HG03342 (cell line): ENCODE measurements at regions not wholly inside any gene's neighbourhood (a gene's known extent, or its start where the extent isn't known, plus 50 kb on each side); places are given as distances from the start of the nearest gene placed in this dataset.
"Not testable (repeated sequence)": the region's sequence is repeated elsewhere in the genome, so short reads cannot be mapped to it uniquely, and the experiment has no call there.

Source experiments
- ATAC-seq: cut with Tn5 transposase; IDR thresholded peaks from one replicate; pipeline ENCODE4 v1.9.1; 2021; ENCODE audit warnings: mild to moderate bottlenecking, moderate library complexity; ENCODE audit not compliant: unreplicated experiment

DNA sequence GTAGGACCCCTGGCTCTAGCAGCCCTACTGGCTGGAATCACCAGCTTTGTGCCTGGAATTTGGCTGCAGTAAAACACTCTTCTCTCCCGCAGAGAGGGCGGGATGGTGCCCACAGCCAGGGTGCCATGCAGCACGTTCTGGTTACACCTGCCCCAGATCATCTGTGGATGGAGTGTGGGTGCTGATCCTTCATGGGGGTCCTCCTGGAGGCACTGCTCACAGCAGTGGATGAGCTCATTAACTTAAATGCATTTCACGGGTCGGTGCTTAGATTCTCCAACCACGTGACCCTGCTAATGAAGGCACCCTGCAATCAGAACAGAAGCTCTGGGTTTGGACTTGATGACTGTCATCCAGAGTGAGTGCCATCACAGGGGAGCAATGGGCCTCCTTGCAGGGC is 138.6 kb upstream of the AFDN start:
- no peak for ATAC-seq

GRCh38 chr6:167689278-167689677 is 137.4 kb upstream of the AFDN start:
- no peak for ATAC-seq

GRCh38 chr6:167689751-167690150 is 137.0 kb upstream of the AFDN start:
- no peak for ATAC-seq

- ATAC-seq, result not testable (repeated sequence)
Observed at GRCh38 chr6:167690167-167690922, 136.4 kb upstream of the AFDN start.

DNA sequence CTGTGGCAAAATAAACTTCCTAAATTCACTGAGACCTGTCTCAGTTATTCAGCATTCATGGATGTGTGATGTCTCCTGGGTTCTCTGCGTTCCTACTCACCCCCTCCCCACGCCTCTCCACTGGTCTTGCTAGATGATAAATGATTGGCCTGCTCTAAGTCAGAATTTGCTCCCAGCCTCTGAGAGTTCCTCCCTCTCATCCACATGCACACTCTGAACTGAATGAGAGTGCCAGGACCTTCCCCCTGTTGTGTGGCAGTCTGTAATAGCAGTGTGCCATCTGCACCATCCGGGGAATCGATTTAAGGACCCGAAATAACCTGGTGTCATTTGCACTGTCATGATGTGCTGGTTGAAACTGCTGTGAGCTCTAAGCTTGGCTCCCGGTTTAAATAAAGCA is 135.8 kb upstream of the AFDN start:
- ATAC-seq, result no peak

DNA sequence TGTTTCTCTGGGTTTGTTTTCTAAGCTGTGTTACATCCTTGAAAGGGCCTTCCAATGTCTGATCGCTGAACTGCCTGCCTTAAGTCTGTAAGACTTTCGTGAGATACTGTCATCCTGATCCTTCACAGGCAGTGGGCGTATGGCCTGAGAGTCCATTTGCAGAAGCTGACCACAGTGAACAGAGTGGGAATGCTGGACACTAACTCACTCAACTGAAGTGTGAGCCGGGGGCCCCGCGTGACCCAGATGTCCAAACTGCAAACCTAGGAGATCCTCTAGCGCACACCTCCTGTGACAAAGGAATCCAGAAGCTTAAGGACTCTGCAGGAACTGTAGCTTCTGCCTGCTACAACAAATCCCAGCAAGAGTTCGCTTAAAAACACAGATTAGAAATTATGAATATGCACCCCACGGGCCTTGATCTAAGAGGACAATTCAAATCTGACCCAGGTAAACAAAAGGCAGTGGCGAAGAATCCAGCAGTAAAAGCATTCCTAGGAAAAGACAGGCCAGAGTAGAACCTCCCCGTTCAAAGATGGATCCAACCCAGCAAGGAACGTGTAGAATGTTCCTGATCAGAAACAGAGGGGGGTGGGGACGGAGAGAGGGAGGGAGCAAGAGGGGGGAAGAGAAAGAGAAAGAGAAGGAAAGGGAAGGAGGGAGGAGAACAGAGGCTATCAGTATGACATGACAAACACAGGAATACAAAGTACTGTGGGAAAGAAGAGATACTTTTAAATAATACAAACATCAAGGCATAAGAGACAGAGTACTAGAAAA is 135.0 kb upstream of the AFDN start:
- no peak for ATAC-seq

DNA sequence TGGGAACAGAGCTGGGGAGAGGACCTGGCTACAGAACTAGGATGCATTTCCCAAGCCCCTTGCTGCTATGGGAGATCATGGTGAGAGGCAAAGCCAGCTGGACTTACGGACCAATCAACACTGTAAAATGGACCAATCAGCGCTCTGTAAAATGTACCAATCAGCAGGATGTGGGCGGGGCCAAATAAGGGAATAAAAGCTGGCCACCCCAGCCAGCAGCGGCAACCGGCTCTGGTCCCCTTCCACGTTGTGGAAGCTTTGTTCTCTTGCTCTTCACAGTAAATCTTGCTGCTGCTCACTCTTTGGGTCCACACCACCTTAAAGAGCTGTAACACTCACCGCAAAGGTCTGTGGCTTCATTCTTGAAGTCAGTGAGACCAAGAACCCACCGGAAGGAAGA is 133.2 kb upstream of the AFDN start:
- ATAC-seq, result not testable (repeated sequence)

GRCh38 chr6:167695831-167696230 is 130.9 kb upstream of the AFDN start:
- ATAC-seq, result no peak

GRCh38 chr6:167696296-167696695 is 130.4 kb upstream of the AFDN start:
- no peak for ATAC-seq

DNA sequence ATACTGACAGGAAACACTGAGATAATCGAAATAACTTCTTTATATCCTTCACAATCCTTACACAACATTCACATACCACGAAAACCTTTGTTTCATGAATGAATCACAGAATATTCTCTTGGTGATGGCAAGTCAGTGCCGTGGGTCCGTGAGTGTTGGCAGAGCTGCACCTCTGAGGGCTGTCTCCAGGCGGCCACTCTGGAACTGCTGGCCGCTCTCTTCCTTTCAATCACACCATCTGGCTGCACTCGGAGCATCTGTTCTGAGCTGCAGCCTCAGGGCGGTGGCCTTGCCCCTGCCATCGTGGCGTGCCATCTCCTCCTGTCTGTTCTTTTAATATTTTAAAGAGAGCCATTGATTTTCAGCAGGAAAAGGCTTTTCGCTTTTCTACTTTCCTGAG is 129.4 kb upstream of the AFDN start:
- ATAC-seq, result no peak

- ATAC-seq, result no peak
Observed at GRCh38 chr6:167698540-167698939, 128.2 kb upstream of the AFDN start.

DNA sequence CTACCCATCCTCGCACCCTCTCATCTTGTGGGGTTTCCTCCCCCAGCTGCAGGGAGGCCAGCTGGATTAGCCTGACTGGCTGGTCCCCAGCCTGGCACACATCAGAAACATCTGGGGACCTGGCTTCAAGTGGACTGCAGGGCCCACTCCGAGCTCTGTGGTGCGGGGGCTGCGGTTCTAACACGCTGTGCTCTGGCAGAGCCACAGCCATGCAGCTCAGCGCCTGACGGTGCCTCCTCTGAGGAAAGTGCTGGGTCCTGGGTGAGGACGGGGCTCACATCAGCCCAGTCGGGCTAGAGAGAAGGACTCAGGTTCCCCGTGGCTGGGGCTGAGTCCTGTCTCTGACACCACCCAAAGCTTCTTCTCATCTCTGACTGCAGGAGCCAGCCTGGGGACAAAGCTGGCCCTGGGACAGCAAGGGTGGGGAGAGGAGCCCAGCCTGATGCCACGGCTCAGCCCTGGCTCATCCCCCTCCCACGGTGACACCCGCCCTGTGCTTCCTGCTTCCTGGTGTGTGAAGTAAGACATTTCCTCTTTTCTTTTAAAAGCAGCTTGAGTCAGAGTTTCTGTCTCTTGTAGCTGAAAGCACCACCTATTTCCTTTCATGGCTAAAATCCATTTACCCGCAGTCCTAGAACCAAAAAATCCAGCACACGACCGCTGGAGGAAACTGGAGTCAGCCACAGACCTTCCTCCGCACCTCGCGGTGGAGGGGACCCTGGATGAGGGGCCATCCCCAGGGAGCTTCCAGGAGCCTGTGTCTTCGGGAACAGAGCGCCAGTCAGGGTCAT is 127.4 kb upstream of the AFDN start:
- ATAC-seq, result peak; percentile 96

DNA sequence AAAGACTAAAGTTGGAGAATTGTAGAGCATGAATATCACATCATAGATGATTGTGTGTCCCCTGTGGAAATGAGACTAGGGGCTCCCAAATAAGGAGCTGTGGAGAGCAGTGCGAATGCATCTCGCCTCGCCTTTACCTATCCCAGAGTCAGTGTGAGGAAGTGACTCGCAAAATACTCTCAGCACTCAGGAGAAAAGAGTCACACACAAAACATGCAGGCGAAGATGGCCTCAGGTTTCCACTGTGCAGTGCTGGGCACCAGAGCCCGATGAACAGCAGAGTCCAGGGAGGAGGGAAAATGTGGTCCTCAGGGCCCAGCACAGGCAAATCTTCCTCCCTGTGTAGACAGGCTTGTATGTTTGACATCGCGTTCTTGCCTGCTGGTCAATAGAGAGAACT is 126.5 kb upstream of the AFDN start:
- ATAC-seq, result no peak

GRCh38 chr6:167701010-167701409 is 125.7 kb upstream of the AFDN start:
- no peak for ATAC-seq

DNA sequence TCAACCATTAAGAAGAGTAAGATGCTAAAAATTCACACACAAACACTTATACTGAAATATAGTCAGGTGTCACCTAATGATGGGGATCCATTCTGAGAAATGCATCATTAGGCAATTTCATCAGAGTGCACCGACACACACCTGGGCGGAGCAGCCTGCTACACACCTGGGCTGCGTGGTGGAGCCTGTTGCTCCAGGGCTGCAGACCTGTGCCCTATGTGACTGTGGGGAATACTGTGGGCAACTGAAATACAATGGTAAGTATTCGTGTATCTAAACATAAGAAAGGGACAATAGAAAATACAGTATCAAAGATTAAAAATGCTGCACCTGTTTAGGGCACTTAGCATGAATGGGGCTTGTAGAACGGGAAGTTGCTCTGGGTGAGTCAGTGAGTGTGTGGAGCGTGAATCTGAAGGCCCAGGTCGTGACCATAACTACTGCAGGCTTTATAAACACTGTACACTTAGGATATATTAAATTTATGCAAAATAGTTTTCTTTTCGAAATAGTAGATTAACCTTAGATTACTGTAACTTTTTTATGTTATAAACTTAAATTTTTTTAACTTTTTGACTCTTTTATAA is 124.4 kb upstream of the AFDN start:
- no peak for ATAC-seq

GRCh38 chr6:167703347-167703746 is 123.4 kb upstream of the AFDN start:
- ATAC-seq, result no peak

- no peak for ATAC-seq
Observed at GRCh38 chr6:167703781-167704180, 122.9 kb upstream of the AFDN start.

DNA sequence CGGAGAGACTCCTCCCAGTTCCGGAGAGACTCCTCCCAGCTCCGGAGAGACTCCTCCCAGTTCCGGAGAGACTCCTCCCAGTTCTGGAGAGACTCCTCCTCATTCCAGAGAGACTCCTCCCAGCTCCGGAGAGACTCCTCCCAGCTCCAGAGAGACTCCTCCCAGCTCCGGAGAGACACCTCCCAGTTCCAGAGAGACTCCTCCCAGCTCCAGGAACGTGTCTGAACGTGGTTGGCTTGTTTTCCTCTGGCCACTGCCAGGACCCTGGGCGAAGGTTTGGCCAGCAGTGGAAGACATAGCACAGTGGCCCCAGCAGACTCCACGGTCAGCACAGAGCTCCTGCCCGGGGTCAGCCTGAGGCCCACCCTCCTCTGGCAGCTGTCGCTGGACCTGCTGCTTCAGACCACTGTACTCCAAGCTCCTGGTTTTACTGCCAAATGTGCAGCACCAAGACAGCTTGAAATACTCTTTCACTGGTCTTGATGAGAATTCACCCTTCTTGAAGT is 122.3 kb upstream of the AFDN start:
- no peak for ATAC-seq

DNA sequence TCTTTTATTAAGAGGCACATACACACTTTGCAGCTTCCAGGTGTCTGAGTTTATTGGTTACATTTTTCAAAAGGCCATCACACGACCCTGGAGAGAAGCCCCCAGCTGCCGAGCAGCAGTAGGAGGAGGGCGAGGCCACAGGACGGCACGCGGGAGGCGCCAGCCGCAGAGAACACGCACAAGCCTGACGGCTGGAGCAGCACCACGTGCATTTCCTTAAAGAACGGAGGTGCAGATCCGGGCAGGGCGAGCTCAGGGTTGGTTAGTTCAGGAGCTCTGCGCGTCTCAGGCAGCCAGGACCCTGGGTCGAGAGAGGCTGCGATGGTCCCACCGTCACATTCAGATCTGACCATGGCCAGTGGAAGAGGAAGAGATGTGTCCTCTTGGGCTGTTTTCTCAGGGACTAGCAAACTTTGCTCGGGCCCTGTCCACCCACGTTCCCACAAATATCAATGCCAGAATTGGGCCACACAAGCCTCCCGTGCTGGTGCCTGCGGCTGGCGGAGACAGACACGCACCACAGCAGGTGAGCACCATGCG is 121.4 kb upstream of the AFDN start:
- no peak for ATAC-seq

GRCh38 chr6:167706313-167707109 is 120.2 kb upstream of the AFDN start:
- peak; percentile 91 for ATAC-seq
